Liver (tissue), 3 donors: ENCODE measurements at regions not wholly inside any gene's neighbourhood (a gene's known extent, or its start where the extent isn't known, plus 50 kb on each side); places are given as distances from the start of the nearest gene placed in this dataset.

Source experiments
- CTCF ChIP-seq: fragments of 150-350 bp; IDR thresholded peaks from 2 replicates; pipeline ENCODE4 v1.5.1; 2017; ENCODE audit warnings: improper control_type of control experiment, low read depth, low read length; ENCODE audit not compliant: missing input control
- FOXA1 ChIP-seq: IDR thresholded peaks from 2 replicates; pipeline ENCODE4 v1.6.1; 2016; ENCODE audit warnings: antibody characterized with exemption
- HNF4A ChIP-seq, 2 donors: conservative IDR thresholded peaks; 2 replicates each; pipeline ENCODE4 v1.6.1; 2016; ENCODE audit warnings: antibody characterized with exemption in 2 of 2, mild to moderate bottlenecking in 2 of 2
- RXRA ChIP-seq, 2 donors: IDR thresholded peaks; 2 replicates each; pipeline ENCODE4 v1.6.1; 2017 to 2018; ENCODE audit warnings: antibody characterized with exemption in 2 of 2, mild to moderate bottlenecking in 1 of 2
- SP1 ChIP-seq: IDR thresholded peaks from 2 replicates; pipeline ENCODE4 v1.6.1; 2018; ENCODE audit warnings: antibody characterized with exemption, mild to moderate bottlenecking
- TAF1 ChIP-seq: conservative IDR thresholded peaks from 2 replicates; pipeline ENCODE4 v1.6.1; 2016; ENCODE audit warnings: antibody characterized with exemption, mild to moderate bottlenecking
- YY1 ChIP-seq: IDR thresholded peaks from 2 replicates; pipeline ENCODE4 v1.6.1; 2016; ENCODE audit warnings: antibody characterized with exemption, mild to moderate bottlenecking
- ZBTB33 ChIP-seq: IDR thresholded peaks from 2 replicates; pipeline ENCODE4 v1.6.1; 2016; ENCODE audit warnings: antibody characterized with exemption
- donor health status: healthy.
- donor health status: healthy.

- TF ChIP-seq CTCF (no peak), YY1 (no peak), SP1 (no peak), RXRA (IDR thresholded peaks at IDR 0.05) (no peak), HNF4A (conservative IDR thresholded peaks at IDR 0.05) (no peak), TAF1 (no peak), ZBTB33 (no peak), FOXA1 (no peak)
Measured at GRCh38 chr10:120984221-120984620, 133.1 kb downstream of the WDR11 start.
